Natural killer cell (primary cell): ENCODE measurements at regions not wholly inside any gene's neighbourhood (a gene's known extent, or its start where the extent isn't known, plus 50 kb on each side); places are given as distances from the start of the nearest gene placed in this dataset.

Source experiments
- ATAC-seq, 3 donors: fragments of 150-1000 bp in 2 of 3; fragments of 200-7000 bp in 1 of 3; cut with Tn5 transposase; 1 replicate in 1 of 3; 2 replicates in 2 of 3; pipeline ENCODE4 v1.10.0; 2021; ENCODE audit warnings: mild to moderate bottlenecking in 2 of 3, moderate library complexity in 2 of 3
- DNase-seq, 2 donors: peaks; one replicate each; pipeline versions ENCODE4 v3.0.0 to v3.0.0-alpha.2; 2013 to 2021; ENCODE audit warnings: mixed read lengths in 1 of 2
- H3K27ac ChIP-seq: one replicate; pipeline ENCODE4 v1.5.1; 2013; ENCODE audit warnings: mild to moderate bottlenecking, low read length
- H3K27me3 ChIP-seq: one replicate; pipeline ENCODE4 v1.6.1; 2013; ENCODE audit warnings: low read length; ENCODE audit not compliant: control insufficient read depth, insufficient read depth
- H3K36me3 ChIP-seq: one replicate; pipeline ENCODE4 v1.6.1; 2013; ENCODE audit warnings: low read length; ENCODE audit not compliant: control insufficient read depth, insufficient read depth
- H3K4me1 ChIP-seq: one replicate; pipeline ENCODE4 v1.6.1; 2013; ENCODE audit warnings: low read length; ENCODE audit not compliant: control insufficient read depth, insufficient read depth
- H3K4me3 ChIP-seq: one replicate; pipeline ENCODE4 v1.5.1; 2013; ENCODE audit warnings: low read length
- H3K9me3 ChIP-seq: one replicate; pipeline ENCODE4 v1.6.1; 2013; ENCODE audit warnings: low read length; ENCODE audit not compliant: control insufficient read depth, insufficient read depth
- H3K27ac Mint-ChIP-seq, 2 donors: one replicate each; pipeline ENCODE4 v1.8.0; 2022; ENCODE audit warnings: mild to moderate bottlenecking in 2 of 2, mixed read lengths in 2 of 2, moderate library complexity in 1 of 2
- H3K27me3 Mint-ChIP-seq, 2 donors: one replicate each; pipeline ENCODE4 v1.8.0; 2022; ENCODE audit warnings: low read depth in 2 of 2, mixed read lengths in 2 of 2
- H3K36me3 Mint-ChIP-seq: one replicate; pipeline ENCODE4 v1.8.0; 2022; ENCODE audit warnings: mixed read lengths
- H3K4me1 Mint-ChIP-seq, 2 donors: one replicate each; pipeline ENCODE4 v1.8.0; 2022; ENCODE audit warnings: mixed read lengths in 2 of 2
- H3K4me3 Mint-ChIP-seq: one replicate; pipeline ENCODE4 v1.8.0; 2022; ENCODE audit warnings: mild to moderate bottlenecking, moderate library complexity, mixed read lengths
- H3K9me3 Mint-ChIP-seq, 2 donors: one replicate each; pipeline ENCODE4 v1.8.0; 2022; ENCODE audit warnings: mixed read lengths in 2 of 2
- WGBS: methylation state at CpG from one replicate; pipeline ENCODE4 v1.1.7; 2013; ENCODE audit warnings: missing lambda C conversion rate; ENCODE audit not compliant: insufficient coverage; 5-methylcytosine and 5-hydroxymethylcytosine counted together
- intact Hi-C: fragments of 100-400 bp; cut with micrococcal nuclease; formaldehyde crosslinking; loops from one replicate; pipeline ENCODE4 v1.14.2; 2022
- TF ChIP-seq, protein P1 (sequence below): fragments of 200-600 bp; IDR thresholded peaks from one replicate; pipeline ENCODE4 v1.8.0; 2022; ENCODE audit warnings: antibody characterized with exemption

DNA sequence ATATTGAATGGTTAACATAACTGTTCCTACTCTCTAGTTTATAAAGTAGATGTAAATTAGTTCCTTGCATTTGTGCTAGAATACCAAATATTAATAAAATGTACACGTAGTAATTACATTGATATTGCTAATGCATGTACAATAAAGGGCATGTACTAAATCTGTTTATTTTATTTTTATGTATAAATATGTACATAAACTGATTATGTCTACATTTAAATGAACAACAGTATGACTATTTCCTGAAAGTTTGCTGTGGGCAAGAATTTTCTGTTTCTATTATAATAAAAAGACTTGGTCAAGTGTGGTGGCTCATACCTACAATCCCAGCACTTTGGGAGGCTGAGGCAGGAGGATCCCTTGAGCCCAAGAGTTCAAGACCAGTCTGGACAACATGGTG is 257.2 kb upstream of the FOXN3 start:
- Histone ChIP-seq H3K27ac (no peak overlapping the region), H3K4me1 (peaks cover 9% of the 10 kb centered on the region), H3K4me3 (no peak overlapping the region), H3K9me3 (no peaks in the 10 kb centered on the region), H3K36me3 (no peaks in the 10 kb centered on the region), H3K27me3 (no peaks in the 10 kb centered on the region)
- ATAC-seq = no peak
- Mint-ChIP-seq H3K9me3 (no peaks in the 10 kb centered on the region), H3K36me3 (no peaks in the 10 kb centered on the region), H3K4me3 (no peak overlapping the region), H3K4me1 (peaks cover 14 to 19% of the 10 kb centered on the region in 2 donors), H3K27ac (no peak overlapping the region), H3K27me3 (no peaks in the 10 kb centered on the region)
- TF ChIP-seq, protein P1, sequence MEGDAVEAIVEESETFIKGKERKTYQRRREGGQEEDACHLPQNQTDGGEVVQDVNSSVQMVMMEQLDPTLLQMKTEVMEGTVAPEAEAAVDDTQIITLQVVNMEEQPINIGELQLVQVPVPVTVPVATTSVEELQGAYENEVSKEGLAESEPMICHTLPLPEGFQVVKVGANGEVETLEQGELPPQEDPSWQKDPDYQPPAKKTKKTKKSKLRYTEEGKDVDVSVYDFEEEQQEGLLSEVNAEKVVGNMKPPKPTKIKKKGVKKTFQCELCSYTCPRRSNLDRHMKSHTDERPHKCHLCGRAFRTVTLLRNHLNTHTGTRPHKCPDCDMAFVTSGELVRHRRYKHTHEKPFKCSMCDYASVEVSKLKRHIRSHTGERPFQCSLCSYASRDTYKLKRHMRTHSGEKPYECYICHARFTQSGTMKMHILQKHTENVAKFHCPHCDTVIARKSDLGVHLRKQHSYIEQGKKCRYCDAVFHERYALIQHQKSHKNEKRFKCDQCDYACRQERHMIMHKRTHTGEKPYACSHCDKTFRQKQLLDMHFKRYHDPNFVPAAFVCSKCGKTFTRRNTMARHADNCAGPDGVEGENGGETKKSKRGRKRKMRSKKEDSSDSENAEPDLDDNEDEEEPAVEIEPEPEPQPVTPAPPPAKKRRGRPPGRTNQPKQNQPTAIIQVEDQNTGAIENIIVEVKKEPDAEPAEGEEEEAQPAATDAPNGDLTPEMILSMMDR = no peak
- no CpG with 5 or more reads among the region's 1 CpG for WGBS
- intact Hi-C loops = no loop called here
- DNase-seq = no peak

GRCh38 chr14:89673512-89674225 is 256.6 kb upstream of the FOXN3 start:
- DNase-seq = peak in 1 of 2 donors; percentile 41
- Mint-ChIP-seq H3K4me1 (peaks cover 20 to 25% of the 10 kb centered on the region in 2 donors), H3K27me3 (no peaks in the 10 kb centered on the region), H3K27ac (no peak overlapping the region), H3K9me3 (no peaks in the 10 kb centered on the region), H3K36me3 (no peaks in the 10 kb centered on the region), H3K4me3 (no peak overlapping the region)
- Histone ChIP-seq H3K4me3 (no peak overlapping the region), H3K27me3 (no peaks in the 10 kb centered on the region), H3K36me3 (no peaks in the 10 kb centered on the region), H3K9me3 (no peaks in the 10 kb centered on the region), H3K27ac (no peak overlapping the region), H3K4me1 (peaks cover 15% of the 10 kb centered on the region)
- 69% methylated on average over 5 of the region's 6 CpGs for WGBS
- TF ChIP-seq, protein P1 = no peak
- no peak for ATAC-seq
- intact Hi-C loops = no loop called here

DNA sequence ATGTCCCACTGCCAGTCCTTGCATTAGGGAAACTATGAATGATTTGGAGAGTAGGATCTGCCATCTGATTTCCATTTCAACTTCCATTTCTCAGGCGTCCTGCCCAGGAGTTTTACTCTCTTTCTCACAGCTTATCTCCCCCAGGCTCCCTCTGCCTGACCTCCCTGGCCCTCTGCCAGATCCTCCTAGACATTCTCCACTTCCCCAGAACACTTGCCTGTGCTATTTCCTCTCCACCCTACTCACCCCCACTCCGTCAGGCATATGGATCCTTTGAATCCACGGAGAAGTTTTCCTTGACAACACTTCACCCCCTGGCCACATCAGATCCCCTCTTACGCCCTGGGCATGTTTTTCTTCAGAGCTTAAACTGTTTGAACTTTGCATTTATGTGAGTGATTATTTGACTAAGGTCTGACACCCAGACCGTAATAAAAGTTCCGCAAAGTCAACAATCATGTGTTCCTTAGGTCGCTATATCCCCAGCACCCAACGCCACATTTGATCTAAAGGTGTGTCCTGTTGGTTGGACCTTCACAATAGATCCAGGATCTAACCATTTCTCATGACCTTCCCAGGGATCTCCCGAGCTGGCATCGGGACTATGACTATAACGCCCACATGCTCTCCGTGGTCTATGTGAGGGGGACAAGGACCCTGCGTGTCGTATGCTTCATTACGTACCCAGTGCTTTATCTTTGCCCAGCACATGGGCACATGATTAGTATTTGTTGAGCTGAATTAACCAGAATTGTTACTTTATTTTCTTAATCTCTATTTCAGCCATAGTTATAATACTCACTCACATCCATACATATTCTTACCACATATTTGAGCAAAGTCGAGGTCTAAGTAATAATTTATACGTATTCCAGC is 255.8 kb upstream of the FOXN3 start:
- Histone ChIP-seq H3K4me1 (peaks cover 15% of the 10 kb centered on the region), H3K4me3 (no peak overlapping the region), H3K27me3 (no peaks in the 10 kb centered on the region), H3K9me3 (no peaks in the 10 kb centered on the region), H3K36me3 (no peaks in the 10 kb centered on the region), H3K27ac (no peak overlapping the region)
- Mint-ChIP-seq H3K36me3 (no peaks in the 10 kb centered on the region), H3K4me1 (peaks cover 28 to 30% of the 10 kb centered on the region in 2 donors), H3K9me3 (no peaks in the 10 kb centered on the region), H3K27ac (no peak overlapping the region), H3K4me3 (no peak overlapping the region), H3K27me3 (no peaks in the 10 kb centered on the region)
- no peak for ATAC-seq
- intact Hi-C loops = no loop called here
- no peak for DNase-seq
- 86% methylated on average over 15 of the region's 17 CpGs for WGBS
- TF ChIP-seq, protein P1 = no peak
